Endothelial cell of umbilical vein (primary cell): ENCODE measurements at regions not wholly inside any gene's neighbourhood (a gene's known extent, or its start where the extent isn't known, plus 50 kb on each side); places are given as distances from the start of the nearest gene placed in this dataset.
"Not testable (repeated sequence)": the region's sequence is repeated elsewhere in the genome, so short reads cannot be mapped to it uniquely, and the experiment has no call there.

Experiments used
- BruUV-seq: library from RNA; stranded (reverse); fragments of 400-500 nt; replicated peaks from 2 replicates; lab custom pipeline; 2021; lab: Mats Ljungman, UMichigan
- CTCF ChIA-PET: fragments of 300-600, 350-600 bp; sonication (Branson Sonifier 250); formaldehyde crosslinking; loops from one replicate; lab custom pipeline; 2021; ENCODE audit warnings: antibody characterized with exemption, inconsistent platforms; lab: Charles Lee
- POLR2A ChIA-PET: fragments of 300-600, 350-600 bp; sonication (Branson Sonifier 250); formaldehyde crosslinking; loops from one replicate; lab custom pipeline; 2021; ENCODE audit warnings: antibody characterized with exemption, inconsistent platforms; lab: Charles Lee
- DNase-seq: peaks from one replicate; pipeline ENCODE4 v3.0.0-alpha.2; 2011; ENCODE audit warnings: low read depth, low spot score
- FAIRE-seq: peaks from 2 replicates; lab custom pipeline; 2011; peaks lifted over from hg19 to GRCh38; lab: Jason Lieb, UNC
- H2AFZ ChIP-seq: 2 replicates; pipeline ENCODE4 v1.6.0; 2012; ENCODE audit warnings: low read depth, low read length, control low read depth, inconsistent platforms
- H3K27ac ChIP-seq: 2 replicates; pipeline ENCODE4 v1.5.1; 2011; ENCODE audit warnings: low read depth, mild to moderate bottlenecking, control low read depth, low read length, moderate library complexity; ENCODE audit not compliant: insufficient read depth
- H3K27me3 ChIP-seq, 2 experiments: 2 replicates each; pipeline versions ENCODE4 v1.6.0 to v1.6.1; 2011; ENCODE audit warnings: low read length in 2 of 2, mixed read lengths in 1 of 2; ENCODE audit not compliant: control insufficient read depth in 2 of 2, insufficient read depth in 2 of 2
- H3K36me3 ChIP-seq, 2 experiments: 2 replicates in 1 of 2; 3 replicates in 1 of 2; pipeline ENCODE4 v1.5.1; 2011; ENCODE audit warnings: low read length in 2 of 2, mild to moderate bottlenecking in 1 of 2, moderate library complexity in 1 of 2; ENCODE audit not compliant: control insufficient read depth in 2 of 2, insufficient read depth in 2 of 2; ENCODE audit errors: extremely low read depth in 1 of 2
- H3K4me1 ChIP-seq: 3 replicates; pipeline ENCODE4 v1.5.1; 2011; ENCODE audit warnings: mild to moderate bottlenecking, low read length; ENCODE audit not compliant: control insufficient read depth, insufficient read depth; ENCODE audit errors: extremely low read depth
- H3K4me2 ChIP-seq: 2 replicates; pipeline ENCODE4 v1.6.1; 2011; ENCODE audit warnings: low read length, control low read depth, mixed read lengths; ENCODE audit not compliant: insufficient read depth
- H3K4me3 ChIP-seq, 3 experiments: fragments of 200-600 bp in 1 of 3; sonication (generic), shearing (Covaris generic) in 1 of 3; replicated peaks in 1 of 3; 2 replicates each; pipeline ENCODE4 v1.5.1; 2011 to 2016; ENCODE audit warnings: control low read depth in 3 of 3, low read length in 3 of 3, mild to moderate bottlenecking in 2 of 3, inconsistent platforms in 1 of 3, low read depth in 1 of 3, moderate library complexity in 1 of 3; ENCODE audit not compliant: insufficient read depth in 1 of 3
- H3K79me2 ChIP-seq: 2 replicates; pipeline ENCODE4 v1.6.0; 2012; ENCODE audit warnings: low read length, inconsistent platforms; ENCODE audit not compliant: control insufficient read depth, insufficient read depth
- H3K9ac ChIP-seq: replicated peaks from 2 replicates; pipeline ENCODE3; 2011; ENCODE audit warnings: low read length, control low read depth; ENCODE audit not compliant: insufficient read depth; ENCODE audit errors: extremely low read depth
- H3K9me1 ChIP-seq: replicated peaks from 3 replicates; pipeline ENCODE4 v1.6.0; 2011; ENCODE audit warnings: mild to moderate bottlenecking, low read length; ENCODE audit not compliant: control insufficient read depth, insufficient read depth; ENCODE audit errors: extremely low read depth
- H3K9me3 ChIP-seq: replicated peaks from 2 replicates; pipeline ENCODE4 v1.5.1; 2012; ENCODE audit warnings: low read length, inconsistent platforms; ENCODE audit not compliant: control insufficient read depth, insufficient read depth
- H4K20me1 ChIP-seq: replicated peaks from 2 replicates; pipeline ENCODE3; 2011; ENCODE audit warnings: mild to moderate bottlenecking, low read length; ENCODE audit not compliant: control insufficient read depth, insufficient read depth; ENCODE audit errors: extremely low read depth
- CTCF ChIP-seq, 2 donors: IDR thresholded peaks; 1 replicate in 1 of 2; 2 replicates in 1 of 2; pipeline ENCODE4 v1.5.1; 2011; ENCODE audit warnings: low read length in 2 of 2, mild to moderate bottlenecking in 2 of 2, moderate library complexity in 2 of 2, control low read depth in 1 of 2, inconsistent platforms in 1 of 2, low read depth in 1 of 2; ENCODE audit not compliant: insufficient read depth in 1 of 2; ENCODE audit errors: extremely low read depth in 1 of 2
- EZH2 ChIP-seq: IDR thresholded peaks from 2 replicates; pipeline ENCODE4 v1.6.1; 2012; ENCODE audit warnings: borderline replicate concordance, low read depth, mild to moderate bottlenecking, moderate library complexity, low read length, inconsistent platforms; ENCODE audit not compliant: severe bottlenecking
- FOS ChIP-seq: IDR thresholded peaks from 2 replicates; pipeline ENCODE4 v1.6.1; 2011; ENCODE audit warnings: mild to moderate bottlenecking, low read length, moderate library complexity, borderline replicate concordance; ENCODE audit not compliant: insufficient read depth
- GATA2 ChIP-seq: IDR thresholded peaks from 2 replicates; pipeline ENCODE4 v1.7.0; 2011; ENCODE audit warnings: low read depth, mild to moderate bottlenecking, moderate library complexity, mixed read lengths, low read length; ENCODE audit not compliant: insufficient read length, insufficient read depth
- JUN ChIP-seq: IDR thresholded peaks from 2 replicates; pipeline ENCODE4 v1.6.1; 2011; ENCODE audit warnings: borderline replicate concordance, low read depth; ENCODE audit not compliant: insufficient read length, insufficient read depth
- MAX ChIP-seq: IDR thresholded peaks from 2 replicates; pipeline ENCODE4 v1.6.1; 2011; ENCODE audit not compliant: insufficient read depth, insufficient read length
- MYC ChIP-seq: IDR thresholded peaks from one replicate; pipeline ENCODE4 v1.6.1; 2011; ENCODE audit warnings: mild to moderate bottlenecking, low read depth, low read length
- POLR2A ChIP-seq: IDR thresholded peaks from 2 replicates; pipeline ENCODE4 v1.6.1; 2012; ENCODE audit warnings: low read depth, mild to moderate bottlenecking, control low read depth, low read length
- POLR2AphosphoS5 ChIP-seq: IDR thresholded peaks from 2 replicates; pipeline ENCODE4 v1.6.1; 2012; ENCODE audit warnings: low read depth, mild to moderate bottlenecking, control low read depth, low read length, moderate library complexity; ENCODE audit not compliant: insufficient read depth
- dilution Hi-C: fragments of 300-500 bp; cut with MboI; formaldehyde crosslinking; loops from one replicate; pipeline ENCODE4 v1.15.0; 2019; ENCODE audit warnings: low sequenced_read_pairs; ENCODE audit not compliant: extremely low pct_ligation_motif_present
- intact Hi-C: fragments of 100-400 bp; cut with micrococcal nuclease; formaldehyde crosslinking; loops from one replicate; pipeline ENCODE4 v1.10.0; 2022

DNA sequence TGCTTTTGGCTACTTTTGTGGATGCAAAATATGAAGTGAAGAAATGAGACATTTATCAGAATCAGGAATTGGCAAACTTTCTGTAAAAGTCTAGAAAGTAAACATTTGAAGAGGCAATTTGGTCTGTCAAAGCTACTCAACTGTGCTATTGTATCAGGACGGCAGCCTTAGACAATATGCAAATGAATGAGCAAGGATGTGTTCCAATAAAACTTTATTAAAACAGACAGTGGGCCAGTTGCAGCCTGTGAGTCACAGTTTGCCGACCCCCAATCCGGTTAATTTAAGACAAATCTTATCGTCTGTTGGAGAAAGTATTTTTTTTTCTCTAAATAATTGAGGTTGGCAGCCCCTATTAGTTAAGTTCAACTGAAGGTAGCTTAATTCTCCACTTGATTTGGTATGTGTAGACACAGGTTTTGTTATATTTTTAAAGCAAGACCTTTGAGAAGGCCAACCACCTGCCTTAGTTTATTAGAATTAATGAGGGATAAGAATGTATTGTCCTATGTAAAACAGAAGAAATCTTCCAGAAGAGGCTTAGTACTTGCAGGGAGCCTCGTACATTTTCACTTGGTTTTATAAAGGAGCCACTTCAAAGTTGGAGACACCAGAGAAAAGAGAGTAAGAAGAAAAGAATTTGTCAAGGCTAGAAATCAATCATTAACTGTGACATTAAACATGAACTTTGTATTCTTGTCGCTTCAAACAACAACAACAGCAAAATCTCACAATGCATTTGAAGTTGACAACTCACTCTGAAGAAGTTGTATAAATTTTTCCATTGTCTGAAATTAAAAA lies 81.6 kb upstream of the FAT1 start:
- no peaks in the 10 kb centered on the region for H3K4me1 ChIP-seq
- H3K4me3 ChIP-seq, result no peak overlapping the region
- no peaks in the 10 kb centered on the region for H3K79me2 ChIP-seq
- ChIA-PET CTCF (no interaction called here), POLR2A (no interaction called here)
- DNase-seq, result no peak
- no peak for TF ChIP-seq POLR2AphosphoS5
- no peak for TF ChIP-seq MAX
- no peak for TF ChIP-seq GATA2
- TF ChIP-seq FOS, result no peak
- TF ChIP-seq POLR2A, result no peak
- TF ChIP-seq MYC, result no peak
- TF ChIP-seq EZH2, result no peak
- TF ChIP-seq CTCF (IDR thresholded peaks at IDR 0.05; ENCODE audit: extremely low read depth in 1 of 2, insufficient read depth in 1 of 2, low read depth in 1 of 2, low read length in 2 of 2), result no peak
- TF ChIP-seq JUN, result no peak
- no peak overlapping the region for H2AFZ ChIP-seq
- dilution Hi-C loops, result no loop called here
- no peaks in the 10 kb centered on the region for H3K27me3 ChIP-seq
- no peaks in the 10 kb centered on the region for H4K20me1 ChIP-seq
- no TSS peak for BruUV-seq
- no peaks in the 10 kb centered on the region for H3K36me3 ChIP-seq
- H3K9me3 ChIP-seq, result no peaks in the 10 kb centered on the region
- no peaks in the 10 kb centered on the region for H3K9me1 ChIP-seq
- no peak for FAIRE-seq
- H3K9ac ChIP-seq, result no peak overlapping the region
- no peak overlapping the region for H3K27ac ChIP-seq
- intact Hi-C loops, result no loop called here
- H3K4me2 ChIP-seq, result no peak overlapping the region

DNA sequence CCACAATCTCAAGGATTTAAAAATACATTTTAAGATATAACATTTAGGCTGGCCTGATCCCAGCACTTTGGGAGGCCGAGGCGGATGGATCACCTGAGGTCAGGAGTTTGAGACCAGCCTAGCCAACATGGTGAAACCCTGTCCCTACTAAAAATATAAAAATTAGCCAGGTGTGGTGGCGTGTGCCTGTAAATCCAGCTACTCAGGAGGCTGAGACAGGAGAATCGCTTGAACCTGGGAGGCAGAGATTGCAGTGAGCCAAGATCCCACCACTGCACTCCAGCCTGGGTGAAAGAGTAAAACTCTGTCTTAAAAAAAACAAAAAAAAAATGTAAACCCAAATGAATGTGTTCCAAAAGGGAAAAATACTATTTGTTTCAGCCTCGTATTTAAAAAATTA lies 82.3 kb upstream of the FAT1 start:
- H3K4me1 ChIP-seq, dilution Hi-C loops, H3K4me3 ChIP-seq, H4K20me1 ChIP-seq, BruUV-seq, H3K9me3 ChIP-seq, H3K79me2 ChIP-seq, H3K9ac ChIP-seq, intact Hi-C loops, H3K27ac ChIP-seq, DNase-seq, H3K27me3 ChIP-seq, FAIRE-seq, H3K9me1 ChIP-seq, POLR2A ChIA-PET, H3K36me3 ChIP-seq, H3K4me2 ChIP-seq, H2AFZ ChIP-seq: not testable (repeated sequence)
- CTCF ChIA-PET, result interaction anchor here (2.0 kb wide), 1 partner anchor 10 kb away, joined by 6 read pairs; no protein-coding TSS in a partner anchor
